ENCODE measurements at regions not wholly inside any gene's neighbourhood (a gene's known extent, or its start where the extent isn't known, plus 50 kb on each side); places are given as distances from the start of the nearest gene placed in this dataset.

- Histone ChIP-seq H3K4me3 (ENCODE audit: low read depth, low read length, poor library complexity, severe bottlenecking) (no peak overlapping the region), H3K4me1 (ENCODE audit: insufficient read depth, low read length, severe bottlenecking) (no peaks in the 10 kb centered on the region), H3K79me2 (ENCODE audit: insufficient read depth, low read length) (no peaks in the 10 kb centered on the region), H3K9me3 (ENCODE audit: low read length) (no peaks in the 10 kb centered on the region), H2AFZ (ENCODE audit: low read length) (no peak overlapping the region), H3F3A (ENCODE audit: insufficient read depth, low read length) (no peaks in the 10 kb centered on the region), H3K4me2 (ENCODE audit: low read length) (no peak overlapping the region), H3K9ac (ENCODE audit: low read length) (no peak overlapping the region), H3K27ac (ENCODE audit: low read depth, low read length, poor library complexity, severe bottlenecking) (no peak overlapping the region), H3K9me2 (ENCODE audit: low read depth, low read length) (no peaks in the 10 kb centered on the region), H4K20me1 (ENCODE audit: insufficient read depth, low read length) (no peaks in the 10 kb centered on the region), H3K36me3 (ENCODE audit: insufficient read depth, low read length) (no peaks in the 10 kb centered on the region), H3K27me3 (ENCODE audit: insufficient read depth, low read length) (no peaks in the 10 kb centered on the region)
- no peak for TF ChIP-seq EZH2 (IDR thresholded peaks at IDR 0.05; ENCODE audit: borderline replicate concordance, low read length)
- no peak for TF ChIP-seq CTCF (IDR thresholded peaks at IDR 0.05; ENCODE audit: low read length)
These were observed 184.8 kb downstream of the TXNL1 start for GRCh38 chr18:56453631-56454030.

GRCh38 chr18:56451188-56451587 is 187.2 kb downstream of the TXNL1 start:
- Histone ChIP-seq H3K27me3 (ENCODE audit: insufficient read depth, low read length) (no peaks in the 10 kb centered on the region), H4K20me1 (ENCODE audit: insufficient read depth, low read length) (no peaks in the 10 kb centered on the region), H3F3A (ENCODE audit: insufficient read depth, low read length) (no peaks in the 10 kb centered on the region), H3K27ac (ENCODE audit: low read depth, low read length, poor library complexity, severe bottlenecking) (no peak overlapping the region), H3K4me3 (ENCODE audit: low read depth, low read length, poor library complexity, severe bottlenecking) (no peak overlapping the region), H3K36me3 (ENCODE audit: insufficient read depth, low read length) (no peaks in the 10 kb centered on the region), H3K4me1 (ENCODE audit: insufficient read depth, low read length, severe bottlenecking) (no peaks in the 10 kb centered on the region), H2AFZ (ENCODE audit: low read length) (no peak overlapping the region), H3K79me2 (ENCODE audit: insufficient read depth, low read length) (no peaks in the 10 kb centered on the region), H3K9me2 (ENCODE audit: low read depth, low read length) (no peaks in the 10 kb centered on the region), H3K9me3 (ENCODE audit: low read length) (no peaks in the 10 kb centered on the region), H3K9ac (ENCODE audit: low read length) (no peak overlapping the region), H3K4me2 (ENCODE audit: low read length) (no peak overlapping the region)
- TF ChIP-seq EZH2 (IDR thresholded peaks at IDR 0.05; ENCODE audit: borderline replicate concordance, low read length) (no peak), CTCF (IDR thresholded peaks at IDR 0.05; ENCODE audit: low read length) (no peak)

- Histone ChIP-seq H3F3A (ENCODE audit: insufficient read depth, low read length) (no peaks in the 10 kb centered on the region), H2AFZ (ENCODE audit: low read length) (no peak overlapping the region), H3K4me1 (ENCODE audit: insufficient read depth, low read length, severe bottlenecking) (no peaks in the 10 kb centered on the region), H3K79me2 (ENCODE audit: insufficient read depth, low read length) (no peaks in the 10 kb centered on the region), H3K4me3 (ENCODE audit: low read depth, low read length, poor library complexity, severe bottlenecking) (no peak overlapping the region), H3K27me3 (ENCODE audit: insufficient read depth, low read length) (no peaks in the 10 kb centered on the region), H3K27ac (ENCODE audit: low read depth, low read length, poor library complexity, severe bottlenecking) (no peak overlapping the region), H4K20me1 (ENCODE audit: insufficient read depth, low read length) (no peaks in the 10 kb centered on the region), H3K9ac (ENCODE audit: low read length) (no peak overlapping the region), H3K9me3 (ENCODE audit: low read length) (no peaks in the 10 kb centered on the region), H3K9me2 (ENCODE audit: low read depth, low read length) (no peaks in the 10 kb centered on the region), H3K4me2 (ENCODE audit: low read length) (no peak overlapping the region), H3K36me3 (ENCODE audit: insufficient read depth, low read length) (no peaks in the 10 kb centered on the region)
- TF ChIP-seq CTCF (IDR thresholded peaks at IDR 0.05; ENCODE audit: low read length) (no peak), EZH2 (IDR thresholded peaks at IDR 0.05; ENCODE audit: borderline replicate concordance, low read length) (no peak)
These were observed 189.6 kb downstream of the TXNL1 start for GRCh38 chr18:56448751-56449150.

All from OCI-LY1 (cell line).